ENCODE measurements at regions not wholly inside any gene's neighbourhood (a gene's known extent, or its start where the extent isn't known, plus 50 kb on each side); places are given as distances from the start of the nearest gene placed in this dataset.

GRCh38 chr7:41449694-41450093 lies 253.2 kb downstream of the INHBA start:
- TF ChIP-seq, protein P1, sequence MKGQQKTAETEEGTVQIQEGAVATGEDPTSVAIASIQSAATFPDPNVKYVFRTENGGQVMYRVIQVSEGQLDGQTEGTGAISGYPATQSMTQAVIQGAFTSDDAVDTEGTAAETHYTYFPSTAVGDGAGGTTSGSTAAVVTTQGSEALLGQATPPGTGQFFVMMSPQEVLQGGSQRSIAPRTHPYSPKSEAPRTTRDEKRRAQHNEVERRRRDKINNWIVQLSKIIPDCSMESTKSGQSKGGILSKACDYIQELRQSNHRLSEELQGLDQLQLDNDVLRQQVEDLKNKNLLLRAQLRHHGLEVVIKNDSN (IDR thresholded peaks at IDR 0.05; ENCODE audit: borderline replicate concordance, extremely low read length, insufficient read depth, low read depth, low read length) = no peak
- TF ChIP-seq YY1 (IDR thresholded peaks at IDR 0.05; ENCODE audit: low read depth, low read length) = no peak
- no peak for TF ChIP-seq BHLHE40 (IDR thresholded peaks at IDR 0.05; ENCODE audit: borderline replicate concordance in 1 of 2, low read depth in 2 of 2, low read length in 1 of 2)
- TF ChIP-seq, protein P2, sequence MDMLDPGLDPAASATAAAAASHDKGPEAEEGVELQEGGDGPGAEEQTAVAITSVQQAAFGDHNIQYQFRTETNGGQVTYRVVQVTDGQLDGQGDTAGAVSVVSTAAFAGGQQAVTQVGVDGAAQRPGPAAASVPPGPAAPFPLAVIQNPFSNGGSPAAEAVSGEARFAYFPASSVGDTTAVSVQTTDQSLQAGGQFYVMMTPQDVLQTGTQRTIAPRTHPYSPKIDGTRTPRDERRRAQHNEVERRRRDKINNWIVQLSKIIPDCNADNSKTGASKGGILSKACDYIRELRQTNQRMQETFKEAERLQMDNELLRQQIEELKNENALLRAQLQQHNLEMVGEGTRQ (IDR thresholded peaks at IDR 0.05; ENCODE audit: borderline replicate concordance, low read depth, low read length) = no peak
- no peak for TF ChIP-seq EZH2 (IDR thresholded peaks at IDR 0.05; ENCODE audit: borderline replicate concordance, control insufficient read depth, low read depth, low read length)
- no peak for TF ChIP-seq EP300 (IDR thresholded peaks at IDR 0.05; ENCODE audit: borderline replicate concordance in 1 of 2, control insufficient read depth in 1 of 2, low read depth in 2 of 2, low read length in 2 of 2)
- no peak for TF ChIP-seq TAF1 (IDR thresholded peaks at IDR 0.05; ENCODE audit: borderline replicate concordance, low read depth, low read length)
- TF ChIP-seq ZNF274 (IDR thresholded peaks at IDR 0.05; ENCODE audit: insufficient read depth, insufficient read length) = no peak
- no peak for TF ChIP-seq POLR2A (IDR thresholded peaks at IDR 0.05; ENCODE audit: low read depth, low read length)
- TF ChIP-seq, protein P3, sequence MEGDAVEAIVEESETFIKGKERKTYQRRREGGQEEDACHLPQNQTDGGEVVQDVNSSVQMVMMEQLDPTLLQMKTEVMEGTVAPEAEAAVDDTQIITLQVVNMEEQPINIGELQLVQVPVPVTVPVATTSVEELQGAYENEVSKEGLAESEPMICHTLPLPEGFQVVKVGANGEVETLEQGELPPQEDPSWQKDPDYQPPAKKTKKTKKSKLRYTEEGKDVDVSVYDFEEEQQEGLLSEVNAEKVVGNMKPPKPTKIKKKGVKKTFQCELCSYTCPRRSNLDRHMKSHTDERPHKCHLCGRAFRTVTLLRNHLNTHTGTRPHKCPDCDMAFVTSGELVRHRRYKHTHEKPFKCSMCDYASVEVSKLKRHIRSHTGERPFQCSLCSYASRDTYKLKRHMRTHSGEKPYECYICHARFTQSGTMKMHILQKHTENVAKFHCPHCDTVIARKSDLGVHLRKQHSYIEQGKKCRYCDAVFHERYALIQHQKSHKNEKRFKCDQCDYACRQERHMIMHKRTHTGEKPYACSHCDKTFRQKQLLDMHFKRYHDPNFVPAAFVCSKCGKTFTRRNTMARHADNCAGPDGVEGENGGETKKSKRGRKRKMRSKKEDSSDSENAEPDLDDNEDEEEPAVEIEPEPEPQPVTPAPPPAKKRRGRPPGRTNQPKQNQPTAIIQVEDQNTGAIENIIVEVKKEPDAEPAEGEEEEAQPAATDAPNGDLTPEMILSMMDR (IDR thresholded peaks at IDR 0.05 in 2 of 3, conservative IDR thresholded peaks at IDR 0.05 in 1 of 3; ENCODE audit: control insufficient read depth in 2 of 3, extremely low read depth in 1 of 3, insufficient read depth in 1 of 3, low read depth in 3 of 3, low read length in 3 of 3) = no peak
- TF ChIP-seq JUNB (IDR thresholded peaks at IDR 0.05) = no peak

All from GM12878 (cell line).